ENCODE measurements at regions not wholly inside any gene's neighbourhood (a gene's known extent, or its start where the extent isn't known, plus 50 kb on each side); places are given as distances from the start of the nearest gene placed in this dataset.

DNA sequence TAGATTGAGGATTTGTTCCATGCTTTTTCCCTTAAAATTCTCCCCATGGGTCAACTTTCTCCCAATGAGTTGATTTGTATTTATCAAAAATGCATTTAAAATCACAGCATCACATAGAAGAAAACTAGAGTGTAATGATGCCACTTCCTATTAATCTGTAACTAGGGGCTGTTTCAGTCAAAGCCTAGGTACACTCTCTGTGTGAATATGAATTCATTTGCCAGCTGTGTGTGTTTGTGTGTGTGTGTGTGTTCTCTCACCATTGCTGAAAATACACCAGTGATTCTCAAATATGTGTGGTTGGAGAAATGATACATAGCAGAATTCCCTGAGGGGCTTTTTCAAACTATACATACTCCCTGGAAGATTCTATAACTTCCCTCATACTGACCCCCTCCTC is 546.5 kb downstream of the KLHL13 start:
- TF ChIP-seq, protein P1, sequence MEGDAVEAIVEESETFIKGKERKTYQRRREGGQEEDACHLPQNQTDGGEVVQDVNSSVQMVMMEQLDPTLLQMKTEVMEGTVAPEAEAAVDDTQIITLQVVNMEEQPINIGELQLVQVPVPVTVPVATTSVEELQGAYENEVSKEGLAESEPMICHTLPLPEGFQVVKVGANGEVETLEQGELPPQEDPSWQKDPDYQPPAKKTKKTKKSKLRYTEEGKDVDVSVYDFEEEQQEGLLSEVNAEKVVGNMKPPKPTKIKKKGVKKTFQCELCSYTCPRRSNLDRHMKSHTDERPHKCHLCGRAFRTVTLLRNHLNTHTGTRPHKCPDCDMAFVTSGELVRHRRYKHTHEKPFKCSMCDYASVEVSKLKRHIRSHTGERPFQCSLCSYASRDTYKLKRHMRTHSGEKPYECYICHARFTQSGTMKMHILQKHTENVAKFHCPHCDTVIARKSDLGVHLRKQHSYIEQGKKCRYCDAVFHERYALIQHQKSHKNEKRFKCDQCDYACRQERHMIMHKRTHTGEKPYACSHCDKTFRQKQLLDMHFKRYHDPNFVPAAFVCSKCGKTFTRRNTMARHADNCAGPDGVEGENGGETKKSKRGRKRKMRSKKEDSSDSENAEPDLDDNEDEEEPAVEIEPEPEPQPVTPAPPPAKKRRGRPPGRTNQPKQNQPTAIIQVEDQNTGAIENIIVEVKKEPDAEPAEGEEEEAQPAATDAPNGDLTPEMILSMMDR (tag by site-specific recombination; IDR thresholded peaks at IDR 0.05) = no peak
- no peak for TF ChIP-seq ZNF292 (tag by site-specific recombination; IDR thresholded peaks at IDR 0.05; ENCODE audit: borderline replicate concordance, low read depth)
- no peak for TF ChIP-seq TRIM28 (IDR thresholded peaks at IDR 0.05; ENCODE audit: borderline replicate concordance, low read length)

Data from HEK293 (cell line).